CD1c-positive myeloid dendritic cell (primary cell): ENCODE measurements at regions not wholly inside any gene's neighbourhood (a gene's known extent, or its start where the extent isn't known, plus 50 kb on each side); places are given as distances from the start of the nearest gene placed in this dataset.
"Not testable (repeated sequence)": the region's sequence is repeated elsewhere in the genome, so short reads cannot be mapped to it uniquely, and the experiment has no call there.

Experiments used
- DNase-seq: peaks from one replicate; pipeline ENCODE4 v3.0.0-alpha.2; 2016; ENCODE audit errors: extremely low spot score

DNA sequence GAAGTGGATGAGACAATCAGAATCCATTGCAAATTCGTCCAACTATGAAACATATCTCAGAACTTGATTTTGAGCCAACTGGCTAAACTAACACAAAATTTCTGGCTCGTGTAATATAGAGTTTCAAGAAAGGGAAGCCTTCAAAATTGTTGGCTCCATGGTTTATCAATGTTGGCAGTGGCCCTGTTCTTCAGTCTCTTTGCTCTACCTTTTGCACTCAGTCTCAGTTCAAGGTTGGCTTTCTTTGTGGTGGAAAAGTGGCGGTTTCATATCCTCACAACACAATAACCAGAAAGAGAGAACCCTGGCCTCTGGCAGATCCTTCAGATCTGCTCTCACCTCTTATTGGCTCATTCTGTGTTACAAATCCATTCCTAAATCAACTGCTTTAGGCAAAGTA, 473.8 kb upstream of the API5 start:
- no peak for DNase-seq

- DNase-seq = no peak
These were observed 471.5 kb upstream of the API5 start for GRCh38 chr11:42840176-42840829.

DNA sequence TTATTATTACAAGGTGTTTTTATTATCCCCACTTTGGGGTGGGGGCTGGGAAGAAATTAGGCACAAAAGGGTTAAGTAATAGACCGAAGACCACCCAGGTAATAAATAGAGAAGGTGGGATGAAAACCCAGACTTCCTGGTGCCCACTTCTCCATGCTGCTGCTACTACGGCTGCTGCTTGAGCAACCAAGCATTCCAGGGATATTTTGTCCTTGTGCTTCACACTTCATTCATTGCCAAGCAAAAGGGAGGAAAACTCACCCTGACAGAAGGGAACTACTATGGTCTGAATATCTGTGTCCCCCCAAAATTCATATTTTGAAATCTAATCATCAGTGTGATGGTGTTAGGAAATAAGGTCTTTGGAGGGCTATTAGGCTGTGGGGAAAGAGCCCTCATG, 470.9 kb upstream of the API5 start:
- DNase-seq = no peak

- DNase-seq = no peak
These were observed 470.2 kb upstream of the API5 start for GRCh38 chr11:42841556-42841955.

- no peak for DNase-seq
These were observed 462.4 kb upstream of the API5 start for GRCh38 chr11:42849362-42849761.

- DNase-seq = no peak
These were observed 454.5 kb upstream of the API5 start for GRCh38 chr11:42857344-42857743.

GRCh38 chr11:42870480-42870879, 441.3 kb upstream of the API5 start:
- DNase-seq = no peak

DNA sequence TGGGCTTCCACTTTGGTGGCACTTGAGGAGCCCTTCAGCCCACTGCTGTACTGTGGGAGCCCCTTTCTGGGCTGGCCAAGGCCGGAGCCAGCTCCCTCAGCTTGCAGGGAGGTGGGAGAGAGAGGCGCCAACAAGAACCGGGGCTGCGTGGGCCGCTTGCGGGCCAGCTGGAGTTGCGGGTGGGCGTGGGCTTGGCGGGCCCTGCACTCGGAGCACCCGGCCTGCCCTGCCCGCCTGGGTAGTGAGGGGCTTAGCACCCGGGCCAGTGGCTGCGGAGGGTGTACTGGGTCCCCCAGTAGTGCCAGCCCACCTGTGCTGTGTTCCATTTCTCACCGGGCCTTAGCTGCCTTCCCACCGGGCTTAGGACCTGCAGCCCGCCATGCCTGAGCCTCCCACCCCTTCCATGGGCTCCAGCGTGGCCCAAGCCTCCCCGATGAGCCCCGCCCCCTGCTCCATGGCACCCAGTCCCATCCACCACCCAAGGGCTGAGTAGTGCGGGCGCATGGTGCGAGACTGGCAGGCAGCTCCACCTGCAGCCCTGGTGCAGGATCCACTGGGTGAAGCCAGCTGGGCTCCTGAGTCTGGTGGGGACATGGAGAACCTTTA, 437.9 kb upstream of the API5 start:
- DNase-seq = not testable (repeated sequence)

- DNase-seq = not testable (repeated sequence)
These were observed 430.5 kb upstream of the API5 start for GRCh38 chr11:42881335-42881734.

- DNase-seq = no peak
These were observed 421.0 kb upstream of the API5 start for GRCh38 chr11:42890773-42891172.

DNA sequence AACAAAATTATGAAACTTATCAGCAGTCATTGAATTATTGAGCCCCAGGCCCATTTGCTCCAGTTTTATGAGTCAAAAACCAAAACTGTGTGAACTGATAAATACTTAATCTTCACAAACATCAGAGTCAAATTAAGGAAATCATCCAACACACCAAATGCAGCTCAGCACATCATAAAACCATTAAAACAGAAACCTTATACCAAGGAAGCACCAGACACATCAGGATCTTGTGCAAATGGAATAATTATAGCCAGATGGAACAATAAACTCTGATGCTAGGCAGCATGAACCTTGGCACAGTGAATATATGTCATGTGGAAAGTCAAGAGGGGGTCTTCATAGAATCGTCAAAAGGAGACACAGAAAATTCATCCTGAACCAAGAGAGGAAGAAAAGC, 410.7 kb upstream of the API5 start:
- no peak for DNase-seq

- no peak for DNase-seq
These were observed 405.6 kb upstream of the API5 start for GRCh38 chr11:42906226-42906625.

DNA sequence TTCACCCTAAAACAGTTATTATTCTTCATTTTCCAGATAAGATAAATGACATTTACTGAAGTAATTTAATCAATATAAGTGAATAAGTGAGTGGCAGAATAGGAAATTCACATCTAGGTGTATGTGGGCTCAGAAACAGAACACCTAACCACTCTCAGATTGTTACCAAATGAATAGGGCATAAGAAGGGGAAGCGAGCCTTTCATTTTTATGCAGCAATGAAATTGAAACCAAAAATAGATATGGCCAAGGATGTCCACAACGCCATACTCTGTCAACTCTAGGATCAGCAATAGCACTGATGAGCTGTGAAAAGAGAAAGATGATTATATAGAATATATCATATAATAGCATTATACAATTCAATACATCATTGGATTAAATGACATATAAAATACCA, 398.1 kb upstream of the API5 start:
- DNase-seq = no peak

DNA sequence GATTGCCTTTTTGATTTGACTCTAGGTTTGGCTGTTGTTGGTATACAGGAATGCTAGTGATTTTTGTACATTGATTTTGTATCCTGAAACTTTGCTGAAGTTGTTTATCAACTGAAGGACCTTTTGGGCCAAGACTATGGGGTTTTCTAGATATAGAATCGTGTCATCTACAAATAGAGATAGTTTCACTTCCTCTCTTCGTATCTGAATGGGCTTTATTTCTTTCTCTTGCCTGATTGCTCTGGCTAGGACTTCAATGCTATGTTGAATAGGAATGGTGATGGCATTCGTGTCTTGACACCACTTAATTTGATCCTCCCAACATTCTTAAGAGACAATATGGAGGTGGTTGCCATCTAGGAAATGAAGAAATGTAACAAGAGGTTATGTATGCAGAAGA, 388.1 kb upstream of the API5 start:
- no peak for DNase-seq

GRCh38 chr11:42925916-42926315, 385.9 kb upstream of the API5 start:
- no peak for DNase-seq

DNA sequence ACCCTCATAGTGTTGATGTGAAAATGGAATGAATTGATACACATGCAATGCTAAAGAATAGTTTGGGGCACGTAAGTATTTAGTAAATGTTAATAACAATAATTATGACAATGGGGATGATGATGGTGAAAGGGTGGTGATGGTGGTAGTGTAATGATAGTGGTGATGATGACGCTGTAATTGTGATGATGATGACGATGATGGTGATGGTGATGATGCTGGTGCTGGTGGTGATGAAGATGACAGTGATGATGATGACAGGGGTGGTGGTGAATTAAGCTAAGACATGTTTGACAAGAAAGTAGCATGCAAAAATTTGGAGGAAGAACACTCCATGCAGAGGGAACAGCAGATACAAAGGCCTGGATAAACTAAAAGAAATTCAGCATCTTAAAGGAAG, 364.4 kb upstream of the API5 start:
- no peak for DNase-seq

GRCh38 chr11:42949738-42950376, 361.9 kb upstream of the API5 start:
- DNase-seq = not testable (repeated sequence)

- DNase-seq = no peak
These were observed 360.5 kb upstream of the API5 start for GRCh38 chr11:42951266-42951665.

GRCh38 chr11:42957831-42958230, 354.0 kb upstream of the API5 start:
- no peak for DNase-seq

- no peak for DNase-seq
These were observed 353.2 kb upstream of the API5 start for GRCh38 chr11:42958635-42959034.

- no peak for DNase-seq
These were observed 351.2 kb upstream of the API5 start for GRCh38 chr11:42960521-42961088.

DNA sequence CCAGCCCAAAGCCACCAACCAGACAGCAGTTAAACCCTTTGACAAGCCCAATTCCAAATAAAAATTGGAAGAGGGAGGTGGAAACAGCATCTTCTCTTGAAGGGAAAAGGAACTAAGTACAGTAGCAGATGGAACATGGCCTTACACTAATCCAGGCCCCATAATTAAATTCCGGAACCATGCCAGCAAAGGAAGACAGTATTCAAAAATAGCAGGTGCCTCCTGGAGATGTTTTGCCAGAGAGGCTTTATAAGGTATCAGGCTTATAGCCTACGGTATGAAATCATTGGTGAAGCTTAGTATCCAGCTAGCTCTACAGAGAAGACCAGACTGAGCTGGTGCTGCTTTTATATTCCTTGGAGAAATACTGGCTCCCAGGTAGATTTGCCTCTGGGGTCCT, 344.1 kb upstream of the API5 start:
- DNase-seq = no peak

GRCh38 chr11:42972741-42973140, 339.1 kb upstream of the API5 start:
- no peak for DNase-seq
